T-helper 17 cell (primary cell): ENCODE measurements at regions not wholly inside any gene's neighbourhood (a gene's known extent, or its start where the extent isn't known, plus 50 kb on each side); places are given as distances from the start of the nearest gene placed in this dataset.

ENCODE experiments used
- ATAC-seq: fragments of 150-1000 bp; cut with Tn5 transposase; 2 replicates; pipeline ENCODE4 v1.10.0; 2021; ENCODE audit warnings: mild to moderate bottlenecking, moderate library complexity
- DNase-seq, 3 donors: peaks; one replicate each; pipeline versions ENCODE4 v3.0.0 to v3.0.0-alpha.2; 2020 to 2021
- H3K9me3 ChIP-seq: one replicate; pipeline ENCODE4 v1.7.0; 2013; ENCODE audit warnings: low read length, mild to moderate bottlenecking; ENCODE audit not compliant: control insufficient read depth, poor library complexity, severe bottlenecking
- H3K27ac Mint-ChIP-seq: one replicate; pipeline ENCODE4 v1.8.0; 2022; ENCODE audit warnings: mild to moderate bottlenecking, moderate library complexity, mixed read lengths
- H3K27me3 Mint-ChIP-seq: one replicate; pipeline ENCODE4 v1.8.0; 2022; ENCODE audit warnings: mixed read lengths
- H3K36me3 Mint-ChIP-seq: one replicate; pipeline ENCODE4 v1.8.0; 2022; ENCODE audit warnings: low read depth, mixed read lengths
- H3K4me1 Mint-ChIP-seq: one replicate; pipeline ENCODE4 v1.8.0; 2022; ENCODE audit warnings: mild to moderate bottlenecking, mixed read lengths
- H3K4me3 Mint-ChIP-seq: one replicate; pipeline ENCODE4 v1.8.0; 2022; ENCODE audit warnings: mild to moderate bottlenecking, moderate library complexity, mixed read lengths

DNA sequence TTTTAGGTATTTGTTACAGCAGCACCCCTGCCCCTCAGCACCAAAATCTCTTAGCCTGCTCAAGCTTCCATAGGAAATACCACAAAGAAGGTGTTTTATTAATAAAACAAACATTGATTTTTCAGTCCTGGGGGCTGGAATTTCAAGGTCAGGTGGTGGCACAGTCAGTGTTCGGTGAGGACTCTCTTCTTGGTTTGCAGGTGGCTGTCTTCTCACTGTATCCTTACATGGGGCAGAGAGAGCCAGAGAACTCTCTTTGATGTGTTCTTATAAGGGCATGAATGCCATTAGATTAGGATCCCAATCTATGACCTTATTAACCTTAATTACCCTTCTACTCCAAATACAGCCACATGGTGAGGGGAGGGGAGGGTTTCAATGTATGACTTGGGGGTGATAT is 112.3 kb upstream of the PFKP start:
- Mint-ChIP-seq H3K27me3 (peaks cover 27% of the 10 kb centered on the region), H3K4me1 (peaks cover 2% of the 10 kb centered on the region), H3K4me3 (no peak overlapping the region), H3K27ac (no peak overlapping the region), H3K36me3 (no peaks in the 10 kb centered on the region)
- DNase-seq: no peak
- no peak for ATAC-seq
- peaks cover 3% of the 10 kb centered on the region for H3K9me3 ChIP-seq

DNA sequence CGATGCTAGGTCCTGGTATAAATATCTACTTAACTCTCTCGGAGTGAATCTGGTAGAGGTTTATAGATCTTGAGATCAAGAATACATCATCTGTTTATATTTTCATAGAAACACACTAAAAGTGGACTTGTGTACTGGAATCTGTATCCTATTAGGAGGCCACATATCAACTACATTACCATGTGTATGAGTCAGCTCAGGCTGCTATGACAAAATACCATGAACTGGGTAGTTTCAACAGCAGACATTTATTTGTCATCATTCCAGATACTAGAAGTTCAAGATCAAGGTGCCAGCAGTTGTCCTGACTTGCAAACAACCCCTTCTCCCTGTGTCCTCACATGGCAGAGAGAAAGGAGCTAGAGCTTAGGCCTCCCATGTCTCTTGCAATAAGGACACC is 113.9 kb upstream of the PFKP start:
- peaks cover 3% of the 10 kb centered on the region for H3K9me3 ChIP-seq
- Mint-ChIP-seq H3K36me3 (peaks cover 2% of the 10 kb centered on the region), H3K4me1 (peaks cover 7% of the 10 kb centered on the region), H3K4me3 (no peak overlapping the region), H3K27ac (no peak overlapping the region), H3K27me3 (peaks cover 36% of the 10 kb centered on the region)
- ATAC-seq: no peak
- DNase-seq: no peak

GRCh38 chr10:2951235-2951835 is 116.0 kb upstream of the PFKP start:
- Mint-ChIP-seq H3K4me3 (no peak overlapping the region), H3K27ac (no peak overlapping the region)
- ATAC-seq: no peak

DNA sequence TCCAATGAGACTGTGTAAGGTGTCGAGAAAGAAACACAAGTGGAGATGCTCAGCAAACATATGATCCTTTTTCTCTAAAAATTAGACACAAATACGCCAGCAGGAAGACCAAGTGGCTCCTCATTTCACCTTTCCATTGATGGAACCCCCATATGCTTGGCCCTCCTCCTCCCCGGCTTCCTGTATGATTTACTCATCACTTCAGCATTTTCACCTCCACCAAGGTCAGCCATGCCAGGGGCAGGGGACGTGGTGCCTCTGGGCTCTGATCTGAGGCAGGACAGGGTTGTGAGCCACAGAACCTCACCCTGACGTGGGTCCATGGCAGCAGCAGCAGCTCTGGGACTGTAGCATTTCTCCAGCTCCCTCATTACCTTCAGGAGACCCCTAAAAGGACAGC is 116.8 kb upstream of the PFKP start:
- peaks cover 2% of the 10 kb centered on the region for H3K36me3 Mint-ChIP-seq
- no peaks in the 10 kb centered on the region for H3K9me3 ChIP-seq
- no peak for DNase-seq
- peak overlapping the region; percentile 49 for H3K4me3 Mint-ChIP-seq
- no peak overlapping the region for H3K27ac Mint-ChIP-seq
- ATAC-seq: no peak
- peaks cover 46% of the 10 kb centered on the region for H3K27me3 Mint-ChIP-seq
- H3K4me1 Mint-ChIP-seq: peaks cover 7% of the 10 kb centered on the region

More at GRCh38 chr10:2951235-2951835, 116.0 kb upstream of the PFKP start:
- H3K36me3 Mint-ChIP-seq: peaks cover 2% of the 10 kb centered on the region
- no peaks in the 10 kb centered on the region for H3K9me3 ChIP-seq
- peaks cover 40% of the 10 kb centered on the region for H3K27me3 Mint-ChIP-seq
- DNase-seq: no peak
- peaks cover 7% of the 10 kb centered on the region for H3K4me1 Mint-ChIP-seq

- ATAC-seq (no peak), DNase-seq (no peak)
- H3K36me3 Mint-ChIP-seq: peaks cover 2% of the 10 kb centered on the region
- H3K27me3 Mint-ChIP-seq: peaks cover 49% of the 10 kb centered on the region
- no peak overlapping the region for H3K27ac Mint-ChIP-seq
- H3K4me3 Mint-ChIP-seq: peak overlapping the region; percentile 64
- peaks cover 7% of the 10 kb centered on the region for H3K4me1 Mint-ChIP-seq
- H3K9me3 ChIP-seq: no peaks in the 10 kb centered on the region
Measured at GRCh38 chr10:2949948-2950354, 117.4 kb upstream of the PFKP start.

- no peak for ATAC-seq
- H3K36me3 Mint-ChIP-seq: peaks cover 2% of the 10 kb centered on the region
- no peaks in the 10 kb centered on the region for H3K9me3 ChIP-seq
- no peak overlapping the region for H3K27ac Mint-ChIP-seq
- H3K4me1 Mint-ChIP-seq: peaks cover 7% of the 10 kb centered on the region
- no peak for DNase-seq
- peak overlapping the region; percentile 64 for H3K4me3 Mint-ChIP-seq
- peaks cover 55% of the 10 kb centered on the region for H3K27me3 Mint-ChIP-seq
Measured at GRCh38 chr10:2949221-2949947, 118.0 kb upstream of the PFKP start.

DNA sequence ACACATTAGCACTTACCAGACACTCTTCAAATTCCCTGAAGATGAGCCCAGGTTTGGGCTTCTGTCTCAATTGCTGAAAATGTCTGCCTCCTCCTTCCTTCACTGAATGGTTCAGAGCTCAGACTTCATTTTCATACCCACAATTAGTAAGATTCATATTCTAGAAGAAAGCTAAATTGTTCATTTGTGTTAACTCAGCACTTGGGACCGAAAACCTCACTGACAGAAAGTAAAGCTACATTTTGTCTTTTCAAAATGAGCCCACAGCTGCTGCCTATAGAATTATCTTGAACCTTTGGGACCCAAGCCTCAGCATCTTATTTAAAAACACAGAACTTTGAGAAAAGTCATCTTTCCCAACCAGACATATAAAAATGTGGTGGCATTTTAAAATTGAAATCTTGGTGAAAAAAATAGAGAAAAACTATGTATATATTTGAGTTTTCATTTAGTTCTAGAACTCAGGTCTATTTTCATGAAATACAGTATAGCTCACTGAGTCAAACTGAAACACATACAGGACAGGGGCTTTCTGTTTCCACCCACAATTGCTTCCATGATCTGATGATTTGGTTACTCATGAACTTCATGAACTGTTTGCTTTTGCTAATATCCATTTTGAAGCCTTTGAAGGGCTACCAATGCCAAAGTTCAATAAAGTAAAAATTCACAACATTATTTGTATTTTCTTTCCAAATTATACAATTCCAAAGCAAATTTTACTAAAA is 119.1 kb upstream of the PFKP start:
- no peak for ATAC-seq
- no peaks in the 10 kb centered on the region for H3K9me3 ChIP-seq
- Mint-ChIP-seq H3K27me3 (peaks cover 64% of the 10 kb centered on the region), H3K4me3 (no peak overlapping the region), H3K4me1 (peaks cover 7% of the 10 kb centered on the region), H3K36me3 (peaks cover 2% of the 10 kb centered on the region), H3K27ac (no peak overlapping the region)
- DNase-seq: no peak

- H3K4me3 Mint-ChIP-seq: no peak overlapping the region
Measured at GRCh38 chr10:2944788-2945187, 122.6 kb upstream of the PFKP start.

GRCh38 chr10:2943932-2944614 is 123.3 kb upstream of the PFKP start:
- ATAC-seq (no peak), DNase-seq (no peak)
- peaks cover 6% of the 10 kb centered on the region for H3K36me3 Mint-ChIP-seq
- H3K4me3 Mint-ChIP-seq: no peak overlapping the region
- H3K4me1 Mint-ChIP-seq: peaks cover 4% of the 10 kb centered on the region
- H3K27ac Mint-ChIP-seq: no peak overlapping the region
- H3K9me3 ChIP-seq: no peaks in the 10 kb centered on the region
- peaks cover 62% of the 10 kb centered on the region for H3K27me3 Mint-ChIP-seq

More at GRCh38 chr10:2944788-2945187, 122.6 kb upstream of the PFKP start:
- no peak for ATAC-seq
- H3K4me1 Mint-ChIP-seq: peaks cover 5% of the 10 kb centered on the region
- DNase-seq: no peak
- H3K36me3 Mint-ChIP-seq: peaks cover 6% of the 10 kb centered on the region
- peaks cover 60% of the 10 kb centered on the region for H3K27me3 Mint-ChIP-seq
- H3K9me3 ChIP-seq: no peaks in the 10 kb centered on the region
- H3K27ac Mint-ChIP-seq: no peak overlapping the region

DNA sequence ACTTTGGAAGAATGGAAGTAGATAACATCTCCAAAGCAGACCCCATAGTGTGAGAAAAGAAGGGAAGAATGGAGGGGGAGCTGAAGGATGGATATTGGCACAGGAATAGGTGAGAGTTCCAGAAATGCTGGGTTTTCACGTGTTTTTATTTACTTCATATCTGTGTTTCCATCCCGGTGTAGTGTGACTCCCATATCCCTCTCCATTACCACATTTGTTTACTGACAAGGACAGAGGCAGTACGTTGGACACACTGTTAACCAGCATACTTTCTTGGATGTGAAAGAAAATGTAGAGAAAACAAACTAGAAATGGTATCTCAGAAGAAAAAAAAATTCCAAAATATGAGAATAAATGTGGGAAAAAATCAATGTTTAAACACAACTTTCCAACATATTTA is 124.4 kb upstream of the PFKP start:
- ATAC-seq (no peak), DNase-seq (no peak)
- peaks cover 4% of the 10 kb centered on the region for H3K36me3 Mint-ChIP-seq
- no peaks in the 10 kb centered on the region for H3K9me3 ChIP-seq
- H3K4me3 Mint-ChIP-seq: no peak overlapping the region
- H3K27ac Mint-ChIP-seq: no peak overlapping the region
- H3K4me1 Mint-ChIP-seq: peaks cover 2% of the 10 kb centered on the region
- H3K27me3 Mint-ChIP-seq: peaks cover 69% of the 10 kb centered on the region

DNA sequence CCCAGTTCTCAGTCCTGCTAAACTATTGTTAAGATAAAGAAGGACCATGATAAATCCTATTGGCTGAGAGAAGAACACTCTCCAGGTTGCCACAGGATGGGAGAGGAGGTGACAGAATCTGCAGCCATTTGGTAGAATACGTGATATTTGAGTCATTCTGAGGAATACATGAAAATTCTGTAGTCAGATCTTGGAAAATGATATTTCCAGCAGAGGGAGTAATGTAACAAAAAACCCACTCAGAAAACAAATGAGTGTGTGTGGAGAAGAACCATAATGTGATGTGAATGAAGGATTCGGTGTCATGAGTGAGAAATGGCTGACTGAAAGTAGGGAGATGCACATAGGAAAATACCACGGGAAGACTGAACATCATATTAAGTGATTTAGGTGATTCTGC is 128.5 kb upstream of the PFKP start:
- H3K4me3 Mint-ChIP-seq: no peak overlapping the region
- no peak for DNase-seq
- peaks cover 65% of the 10 kb centered on the region for H3K27me3 Mint-ChIP-seq
- H3K4me1 Mint-ChIP-seq: peaks cover 5% of the 10 kb centered on the region
- ATAC-seq: no peak
- peaks cover 6% of the 10 kb centered on the region for H3K36me3 Mint-ChIP-seq
- no peaks in the 10 kb centered on the region for H3K9me3 ChIP-seq
- no peak overlapping the region for H3K27ac Mint-ChIP-seq

GRCh38 chr10:2936816-2937215 is 130.5 kb upstream of the PFKP start:
- Mint-ChIP-seq H3K4me3 (no peak overlapping the region), H3K4me1 (peaks cover 9% of the 10 kb centered on the region), H3K27me3 (peaks cover 70% of the 10 kb centered on the region), H3K27ac (no peak overlapping the region), H3K36me3 (peaks cover 5% of the 10 kb centered on the region)
- ATAC-seq: no peak
- H3K9me3 ChIP-seq: no peaks in the 10 kb centered on the region
- no peak for DNase-seq
